Transverse colon (tissue), 4 donors: ENCODE measurements at regions not wholly inside any gene's neighbourhood (a gene's known extent, or its start where the extent isn't known, plus 50 kb on each side); places are given as distances from the start of the nearest gene placed in this dataset.

Experiments used
- DNase-seq: peaks from one replicate; pipeline ENCODE4 v3.0.0-alpha.2; 2019
- H3K27ac ChIP-seq, 4 donors: fragments of 200-600 bp; sonication (generic); 2 replicates each; pipeline ENCODE4 v1.5.1; 2016 to 2018; ENCODE audit warnings: inconsistent platforms in 4 of 4
- H3K27me3 ChIP-seq: fragments of 200-600 bp; sonication (generic); 2 replicates; pipeline ENCODE4 v1.5.1; 2017; ENCODE audit warnings: inconsistent platforms
- H3K36me3 ChIP-seq, 4 donors: fragments of 200-600 bp; sonication (generic); 2 replicates each; pipeline ENCODE4 v1.5.1; 2017 to 2019; ENCODE audit warnings: inconsistent platforms in 4 of 4
- H3K4me1 ChIP-seq, 4 donors: fragments of 200-600 bp; sonication (generic); 2 replicates each; pipeline ENCODE4 v1.5.1; 2017 to 2020; ENCODE audit warnings: inconsistent platforms in 4 of 4
- H3K4me3 ChIP-seq, 4 donors: fragments of 200-600 bp; sonication (generic); 1 replicate in 1 of 4; 2 replicates in 3 of 4; pipeline versions ENCODE4 v1.5.1 to v1.6.1; 2017 to 2019; ENCODE audit warnings: inconsistent platforms in 4 of 4
- H3K9me3 ChIP-seq, 2 donors: fragments of 200-600 bp; sonication (generic); 2 replicates each; pipeline ENCODE4 v1.5.1; 2017 to 2019; ENCODE audit warnings: inconsistent platforms in 2 of 2
- CTCF ChIP-seq, 5 experiments: fragments of 200-600 bp in 3 of 5; fragments of 450-650 bp in 2 of 5; sonication (generic) in 3 of 5; IDR thresholded peaks; 1 replicate in 2 of 5; 2 replicates in 3 of 5; pipeline ENCODE4 v1.5.1; 2016 to 2017; ENCODE audit warnings: antibody characterized with exemption in 5 of 5, inconsistent platforms in 3 of 5, mild to moderate bottlenecking in 2 of 5, moderate library complexity in 1 of 5
- EP300 ChIP-seq: sonication (generic); formaldehyde crosslinking; IDR thresholded peaks from one replicate; pipeline ENCODE4 v1.6.1; 2017; ENCODE audit warnings: antibody characterized with exemption, low read depth
- POLR2A ChIP-seq: fragments of 450-650 bp; IDR thresholded peaks from one replicate; pipeline ENCODE4 v1.6.1; 2016; ENCODE audit warnings: antibody characterized with exemption, mild to moderate bottlenecking, moderate library complexity
- POLR2AphosphoS5 ChIP-seq, 3 donors: sonication (generic); formaldehyde crosslinking; IDR thresholded peaks; one replicate each; pipeline ENCODE4 v1.6.1; 2016; ENCODE audit warnings: antibody characterized with exemption in 3 of 3
- WGBS, 2 donors: methylation state at CpG; one replicate each; pipeline ENCODE4 v1.1.5; 2018; ENCODE audit warnings: low coverage in 1 of 2; 5-methylcytosine and 5-hydroxymethylcytosine counted together
- in situ Hi-C, 4 donors: fragments of 200-750 bp; cut with MboI; loops; one replicate each; pipeline versions ENCODE4 v1.15.0 to v1.15.1; 2017; ENCODE audit warnings: low sequenced_read_pairs in 3 of 4, low pct_ligation_motif_present in 1 of 4, low pct_unique_long_range_greater_than_20kb in 1 of 4
- intact Hi-C: fragments of 100-400 bp; cut with DNase I; formaldehyde crosslinking; loops from one replicate; pipeline ENCODE4 v1.15.1; 2023; ENCODE audit warnings: low total_unique reads

GRCh38 chr17:51376739-51377138, 116.4 kb downstream of the UTP18 start:
- H3K4me3 ChIP-seq = no peak overlapping the region
- H3K9me3 ChIP-seq = peaks cover 0 to 5% of the 10 kb centered on the region in 2 donors
- intact Hi-C loops = loop anchor here (10.0 kb wide), 1 partner anchor 928 kb away; no protein-coding TSS in a partner anchor
- in situ Hi-C loops = loop anchor here in 1 of 4 donors (25.0 kb wide), 1 partner anchor 111 kb away; no protein-coding TSS in a partner anchor
- WGBS, 2 donors = 60 to 63% methylated on average over 1 of the region's 1 CpG
- no peak for DNase-seq
- H3K36me3 ChIP-seq = no peaks in the 10 kb centered on the region
- TF ChIP-seq POLR2A (no peak), CTCF (IDR thresholded peaks at IDR 0.05) (no peak), POLR2AphosphoS5 (IDR thresholded peaks at IDR 0.05) (no peak), EP300 (no peak)
- no peaks in the 10 kb centered on the region for H3K27me3 ChIP-seq
- H3K27ac ChIP-seq = no peak overlapping the region
- H3K4me1 ChIP-seq = no peaks in the 10 kb centered on the region

DNA sequence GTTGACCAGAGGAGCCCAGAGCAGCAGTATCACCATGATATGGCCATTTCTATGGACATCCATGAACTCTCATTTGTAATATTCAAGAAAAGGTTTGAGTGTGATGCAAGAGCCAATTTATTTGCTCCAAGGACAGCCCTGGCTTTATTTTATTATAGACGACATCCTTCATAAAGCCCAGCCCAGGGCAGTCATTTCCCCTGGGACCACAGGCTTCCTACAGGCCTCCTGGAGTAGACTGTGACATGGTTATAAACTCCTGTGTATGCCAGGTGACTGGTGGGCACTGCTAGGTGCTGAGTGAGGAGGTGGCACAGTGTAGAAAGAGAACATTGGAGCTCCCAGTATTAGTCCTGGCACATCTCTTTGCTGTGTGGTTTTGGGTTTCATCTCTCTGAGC, 120.9 kb downstream of the UTP18 start:
- Histone ChIP-seq H3K36me3 (no peaks in the 10 kb centered on the region), H3K4me1 (no peaks in the 10 kb centered on the region), H3K4me3 (no peak overlapping the region), H3K27me3 (no peaks in the 10 kb centered on the region), H3K27ac (no peak overlapping the region), H3K9me3 (no peaks in the 10 kb centered on the region)
- 60 to 67% methylated on average over 1 of the region's 1 CpG for WGBS, 2 donors
- no peak for DNase-seq
- no peak for TF ChIP-seq EP300
- in situ Hi-C loops (loop anchor here in 1 of 4 donors (25.0 kb wide), 1 partner anchor 106 kb away; no protein-coding TSS in a partner anchor), intact Hi-C loops (no loop called here)

DNA sequence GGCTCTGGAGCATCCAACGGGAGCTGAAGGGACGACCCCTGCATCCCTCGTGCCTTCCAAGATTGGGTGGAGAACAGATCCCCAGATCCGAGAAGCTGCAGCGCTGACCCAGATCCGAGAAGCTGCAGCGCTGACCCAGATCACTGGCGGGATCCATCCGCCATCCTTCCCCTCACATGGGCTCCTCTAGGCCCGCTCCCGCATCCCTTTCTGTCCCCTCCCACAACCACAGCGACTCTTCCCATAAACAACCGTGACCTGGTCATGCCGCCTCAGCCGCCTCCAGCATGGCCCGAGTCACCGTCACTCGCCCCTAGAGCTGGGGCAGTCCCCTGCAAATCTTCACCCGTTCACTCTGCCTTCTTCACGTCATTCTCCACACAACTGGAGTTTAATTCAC, 124.9 kb downstream of the UTP18 start:
- H3K4me1 ChIP-seq = no peaks in the 10 kb centered on the region
- no peak for DNase-seq
- intact Hi-C loops (no loop called here), in situ Hi-C loops (loop anchor here in 1 of 4 donors (25.0 kb wide), 1 partner anchor 102 kb away; no protein-coding TSS in a partner anchor)
- H3K36me3 ChIP-seq = no peaks in the 10 kb centered on the region
- WGBS, 2 donors = 86 to 93% methylated on average over 3 to 20 of the region's 20 CpGs
- no peak overlapping the region for H3K27ac ChIP-seq
- peaks cover 1% of the 10 kb centered on the region for H3K27me3 ChIP-seq
- H3K9me3 ChIP-seq = no peaks in the 10 kb centered on the region
- TF ChIP-seq CTCF (IDR thresholded peaks at IDR 0.05) (no peak), EP300 (no peak), POLR2AphosphoS5 (IDR thresholded peaks at IDR 0.05) (no peak), POLR2A (no peak)
- H3K4me3 ChIP-seq = no peak overlapping the region

GRCh38 chr17:51387582-51387981, 127.2 kb downstream of the UTP18 start:
- in situ Hi-C loops = loop anchor here in 1 of 4 donors (25.0 kb wide), 1 partner anchor 100 kb away; no protein-coding TSS in a partner anchor
- H3K27me3 ChIP-seq = peaks cover 5% of the 10 kb centered on the region
- TF ChIP-seq POLR2A (no peak), POLR2AphosphoS5 (IDR thresholded peaks at IDR 0.05) (no peak), CTCF (IDR thresholded peaks at IDR 0.05) (no peak), EP300 (no peak)
- no peak overlapping the region for H3K4me3 ChIP-seq
- H3K27ac ChIP-seq = no peak overlapping the region
- intact Hi-C loops = no loop called here
- no peak for DNase-seq
- H3K4me1 ChIP-seq = no peaks in the 10 kb centered on the region
- no peaks in the 10 kb centered on the region for H3K36me3 ChIP-seq
- 82 to 85% methylated on average over 4 of the region's 4 CpGs for WGBS, 2 donors
- H3K9me3 ChIP-seq = no peaks in the 10 kb centered on the region

DNA sequence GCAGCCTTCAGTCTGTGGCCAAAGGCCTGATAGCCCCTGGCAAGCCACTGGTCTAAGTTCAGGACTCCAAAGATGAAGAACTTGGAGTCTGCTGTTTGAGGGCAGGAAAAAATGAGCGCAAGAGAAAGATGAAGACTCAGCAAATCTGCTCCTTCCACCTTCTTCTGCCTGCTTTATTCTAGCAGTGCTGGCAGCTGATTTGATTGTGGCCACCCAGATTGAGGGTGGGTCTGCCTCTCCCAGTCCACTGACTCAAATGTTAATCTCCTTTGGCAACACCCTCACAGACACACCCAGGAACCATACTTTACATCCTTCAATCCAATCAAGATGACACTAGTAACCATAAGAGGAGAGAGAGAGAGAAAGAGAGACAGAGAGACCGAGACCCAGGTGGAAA, 127.6 kb downstream of the UTP18 start:
- DNase-seq = no peak
- 76 to 83% methylated on average over 2 of the region's 2 CpGs for WGBS, 2 donors
- H3K9me3 ChIP-seq = no peaks in the 10 kb centered on the region
- H3K27ac ChIP-seq = no peak overlapping the region
- H3K27me3 ChIP-seq = peaks cover 5% of the 10 kb centered on the region
- TF ChIP-seq EP300 (no peak), POLR2AphosphoS5 (IDR thresholded peaks at IDR 0.05) (no peak), CTCF (IDR thresholded peaks at IDR 0.05) (no peak), POLR2A (no peak)
- H3K4me3 ChIP-seq = no peak overlapping the region
- in situ Hi-C loops (loop anchor here in 1 of 4 donors (25.0 kb wide), 1 partner anchor 99 kb away; no protein-coding TSS in a partner anchor), intact Hi-C loops (no loop called here)
- no peaks in the 10 kb centered on the region for H3K36me3 ChIP-seq
- no peaks in the 10 kb centered on the region for H3K4me1 ChIP-seq
